GM19193 (cell line): ENCODE measurements at regions not wholly inside any gene's neighbourhood (a gene's known extent, or its start where the extent isn't known, plus 50 kb on each side); places are given as distances from the start of the nearest gene placed in this dataset.

ENCODE experiments used
- POLR2A ChIP-seq: IDR thresholded peaks from 4 replicates; pipeline ENCODE4 v1.6.1; 2011; ENCODE audit not compliant: insufficient read depth, insufficient read length; ENCODE audit errors: extremely low read depth

DNA sequence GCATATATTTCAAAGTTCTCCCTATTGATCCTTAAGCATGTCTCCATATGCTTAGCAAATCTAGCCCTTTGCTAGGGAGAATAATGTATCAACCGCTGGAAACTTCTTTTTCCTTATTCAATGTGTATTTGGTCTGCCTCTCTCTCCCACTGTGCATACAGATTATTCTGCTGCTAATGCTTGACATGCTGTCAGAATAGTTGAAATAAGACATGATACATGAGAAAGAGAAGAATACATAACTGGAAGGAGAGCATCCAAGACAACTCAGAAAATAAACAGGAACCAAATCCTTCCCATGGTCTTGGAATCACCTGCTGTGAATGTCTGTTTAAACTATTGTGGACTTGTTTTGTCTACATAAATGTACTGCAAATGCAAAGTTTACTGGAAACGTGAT lies 1103.0 kb downstream of the EFNB2 start:
- no peak for TF ChIP-seq POLR2A

DNA sequence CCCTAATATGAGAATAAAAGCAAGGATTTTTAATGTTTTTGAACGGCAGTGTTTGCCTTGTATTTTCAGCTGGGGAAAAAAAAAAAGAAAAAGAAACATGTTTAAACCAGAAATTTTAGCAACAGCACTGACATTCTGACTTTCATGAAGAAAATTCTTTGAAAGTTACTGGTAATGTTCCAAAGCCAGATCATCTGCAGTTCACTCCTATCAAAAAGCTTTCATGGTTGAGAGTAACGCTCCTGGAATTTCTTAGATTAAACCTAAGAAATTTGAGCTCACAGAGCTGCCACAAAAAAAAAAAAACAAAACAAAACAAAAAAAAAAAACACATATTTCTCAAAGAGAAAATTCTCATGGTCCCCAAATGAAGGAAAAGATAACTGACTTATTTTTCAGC lies 1106.7 kb downstream of the EFNB2 start:
- TF ChIP-seq POLR2A: no peak

GRCh38 chr13:105426441-105426840 lies 1109.0 kb downstream of the EFNB2 start:
- no peak for TF ChIP-seq POLR2A

DNA sequence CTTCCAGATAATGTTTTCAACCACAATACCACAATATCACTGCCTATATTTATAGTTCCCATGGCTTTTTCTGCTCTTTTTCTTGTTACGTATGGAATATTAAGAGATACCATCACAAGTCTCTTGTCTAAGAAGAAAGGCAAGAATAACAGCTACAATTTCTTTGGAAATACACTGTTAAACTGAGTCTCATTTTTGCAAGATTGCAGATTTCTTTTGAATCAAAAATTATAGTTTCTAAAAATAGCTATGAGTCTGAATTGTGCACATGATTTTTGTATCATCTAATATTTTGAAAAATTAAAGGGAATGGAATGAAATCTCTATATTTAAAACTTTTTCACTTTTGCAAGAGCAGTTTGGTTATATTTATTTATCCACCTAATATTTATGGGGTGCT lies 1120.8 kb downstream of the EFNB2 start:
- no peak for TF ChIP-seq POLR2A

- TF ChIP-seq POLR2A: no peak
Measured at GRCh38 chr13:105412171-105412570, 1123.3 kb downstream of the EFNB2 start.

DNA sequence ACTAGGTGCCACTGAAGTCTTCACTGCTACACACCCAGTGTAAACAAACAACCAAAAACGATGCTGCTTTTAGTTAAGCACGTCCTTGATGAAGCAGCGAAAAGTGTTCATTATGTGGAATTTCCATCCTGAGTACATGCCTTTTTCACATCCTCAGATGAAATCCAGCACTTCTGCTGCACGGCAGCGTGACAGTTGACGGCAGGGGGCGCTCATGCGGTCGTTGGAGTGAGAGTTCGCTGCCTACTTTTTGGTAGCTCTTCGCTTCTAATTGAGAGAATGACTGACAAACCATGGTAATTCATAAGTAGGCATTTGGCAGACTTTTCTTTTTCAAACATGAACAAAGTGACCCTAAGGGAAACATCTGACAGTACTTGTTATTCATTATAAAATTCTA lies 1124.9 kb downstream of the EFNB2 start:
- TF ChIP-seq POLR2A: no peak

DNA sequence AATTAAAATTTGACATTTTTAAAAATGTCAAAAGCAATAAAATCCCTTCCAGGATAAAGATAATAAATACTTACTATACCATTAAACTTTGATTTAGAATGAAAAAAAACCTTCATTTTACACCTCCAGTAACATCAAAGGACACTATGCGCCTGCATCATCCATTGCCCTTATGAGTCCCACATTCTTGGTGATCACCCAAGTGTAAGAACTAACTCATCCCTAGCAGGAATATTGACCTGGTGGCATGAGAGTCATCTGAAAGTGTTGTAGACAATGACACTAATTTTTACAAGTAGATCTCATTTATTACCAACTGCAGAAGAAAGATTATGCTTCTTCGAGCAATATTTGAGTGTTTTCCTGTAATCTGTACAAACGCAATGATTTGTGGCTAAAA lies 1128.9 kb downstream of the EFNB2 start:
- TF ChIP-seq POLR2A: no peak

GRCh38 chr13:105403086-105403485 lies 1132.4 kb downstream of the EFNB2 start:
- TF ChIP-seq POLR2A: no peak

DNA sequence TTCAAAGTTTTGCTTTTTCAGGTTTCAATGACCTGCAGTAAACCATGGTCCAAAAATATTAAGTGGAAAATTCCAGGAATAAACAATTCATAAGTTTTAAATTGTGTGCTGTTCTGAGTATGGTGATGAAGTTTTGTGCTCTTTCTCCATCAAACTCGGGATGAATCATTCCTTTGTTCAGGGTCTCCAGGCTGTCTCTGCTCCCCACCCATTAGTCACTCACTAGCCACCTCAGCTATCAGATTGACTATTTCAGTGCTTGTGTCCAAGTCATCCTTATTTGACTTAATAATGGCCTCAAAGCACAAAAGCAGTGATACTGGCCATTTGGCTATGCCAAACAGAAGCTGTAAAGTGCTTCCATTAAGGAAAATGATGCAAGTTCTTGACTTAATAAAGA lies 1140.4 kb downstream of the EFNB2 start:
- no peak for TF ChIP-seq POLR2A

GRCh38 chr13:105389373-105389772 lies 1146.1 kb downstream of the EFNB2 start:
- no peak for TF ChIP-seq POLR2A

DNA sequence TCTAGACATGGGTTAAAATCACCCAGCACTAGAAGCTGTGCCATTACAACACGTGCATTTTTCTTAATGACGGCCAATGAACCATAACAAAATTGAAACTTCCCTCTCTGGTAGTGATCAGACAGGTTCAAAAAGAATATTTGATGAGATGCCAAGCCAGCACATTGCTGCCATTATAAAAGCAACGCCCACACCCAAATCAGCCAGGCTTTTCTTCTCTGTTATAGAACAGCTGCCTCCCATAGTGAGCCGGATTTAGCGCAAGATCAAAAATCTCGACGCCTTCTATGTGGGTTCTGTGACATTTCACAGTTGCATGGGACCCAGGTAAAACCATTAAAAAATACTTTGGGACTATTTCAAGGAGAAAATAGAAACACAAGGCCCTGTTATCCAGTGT lies 1158.0 kb downstream of the EFNB2 start:
- no peak for TF ChIP-seq POLR2A

DNA sequence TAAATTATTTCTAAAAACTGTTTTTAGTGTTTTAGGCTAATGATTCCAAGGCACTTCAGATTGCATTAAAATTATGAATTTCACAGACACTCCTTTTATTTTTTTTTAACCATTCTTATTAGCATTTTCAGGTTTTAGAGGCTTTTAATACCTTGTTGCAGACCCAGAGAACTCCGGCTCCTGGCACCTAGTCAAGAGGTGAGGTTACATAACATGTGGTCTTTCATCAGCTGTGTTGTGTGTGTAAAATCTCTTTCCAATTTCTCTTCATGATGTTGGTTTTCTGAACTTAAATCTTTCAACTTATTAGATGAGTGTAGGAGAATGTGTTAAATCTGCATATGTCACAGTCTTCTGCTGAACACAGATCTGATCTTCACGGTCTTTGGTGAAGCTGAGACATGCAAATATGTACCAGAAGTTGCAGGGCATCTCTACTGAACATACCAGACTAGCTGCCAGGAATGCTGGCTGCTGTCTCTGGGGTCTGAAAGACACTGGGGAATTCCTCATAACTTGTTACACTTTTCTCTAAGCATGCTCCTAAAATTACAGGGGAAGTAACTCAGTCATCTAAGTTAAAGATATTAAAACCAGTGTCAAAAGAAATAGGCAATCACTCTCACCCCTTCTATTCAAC lies 1165.3 kb downstream of the EFNB2 start:
- TF ChIP-seq POLR2A: no peak

DNA sequence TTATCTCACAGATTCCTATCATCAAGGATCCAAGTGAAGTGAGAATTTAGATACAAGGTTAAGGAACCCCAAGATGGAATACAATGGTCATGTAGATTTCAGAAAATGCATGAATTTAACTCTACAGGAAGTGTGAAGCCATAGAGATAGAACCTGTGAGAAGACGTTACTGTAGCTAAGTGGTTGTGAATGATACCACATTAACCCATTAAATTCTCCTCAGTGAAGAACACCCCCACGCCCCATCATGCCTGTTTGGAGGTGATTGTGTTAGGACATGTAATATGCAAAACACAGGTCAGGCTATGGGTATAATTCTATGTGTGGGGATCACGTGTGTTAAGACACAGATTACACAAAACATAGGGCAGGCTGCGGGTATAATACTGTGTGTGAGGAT lies 1166.7 kb downstream of the EFNB2 start:
- TF ChIP-seq POLR2A: no peak

- no peak for TF ChIP-seq POLR2A
Measured at GRCh38 chr13:105365831-105366230, 1169.6 kb downstream of the EFNB2 start.

GRCh38 chr13:105365021-105365550 lies 1170.4 kb downstream of the EFNB2 start:
- TF ChIP-seq POLR2A: no peak

- TF ChIP-seq POLR2A: no peak
Measured at GRCh38 chr13:105364191-105364590, 1171.3 kb downstream of the EFNB2 start.
